Ovary (tissue), 7 donors: ENCODE measurements at regions not wholly inside any gene's neighbourhood (a gene's known extent, or its start where the extent isn't known, plus 50 kb on each side); places are given as distances from the start of the nearest gene placed in this dataset.

Source experiments
- DNase-seq, 5 donors: peaks; one replicate each; pipeline ENCODE4 v3.0.0-alpha.2; 2019 to 2020
- H3K27ac ChIP-seq, 2 donors: fragments of 200-600 bp; one replicate each; pipeline versions ENCODE4 v1.5.1 to v1.8.0; 2019 to 2022
- H3K27me3 ChIP-seq: fragments of 200-600 bp; one replicate; pipeline ENCODE4 v1.8.0; 2022
- H3K36me3 ChIP-seq: fragments of 200-600 bp; sonication (generic); one replicate; pipeline ENCODE4 v1.5.1; 2019
- H3K4me1 ChIP-seq: one replicate; pipeline ENCODE4 v1.8.1; 2013; ENCODE audit warnings: mild to moderate bottlenecking, moderate library complexity; ENCODE audit not compliant: insufficient read depth
- H3K4me3 ChIP-seq: fragments of 200-600 bp; sonication (generic); one replicate; pipeline ENCODE4 v1.5.1; 2017
- H3K9me3 ChIP-seq, 2 donors: fragments of 200-600 bp in 1 of 2; sonication (generic) in 1 of 2; one replicate each; pipeline versions ENCODE4 v1.5.1 to v1.8.1; 2013 to 2019; ENCODE audit warnings: mild to moderate bottlenecking in 1 of 2, moderate library complexity in 1 of 2
- EP300 ChIP-seq: sonication (generic); formaldehyde crosslinking; IDR thresholded peaks from one replicate; pipeline ENCODE4 v1.6.1; 2017; ENCODE audit warnings: antibody characterized with exemption
- POLR2A ChIP-seq: fragments of 450-650 bp; IDR thresholded peaks from one replicate; pipeline ENCODE4 v1.6.1; 2017; ENCODE audit warnings: antibody characterized with exemption, mild to moderate bottlenecking, moderate library complexity
- WGBS, 3 donors: extraction: QIAGEN DNeasy Blood & Tissue Kit in 1 of 3; methylation state at CpG; one replicate each; pipeline versions ENCODE4 v1.1.5 to v1.1.7; 2013 to 2017; 5-methylcytosine and 5-hydroxymethylcytosine counted together
- intact Hi-C, 4 donors: fragments of 100-400 bp; cut with DNase I; formaldehyde crosslinking; loops; one replicate each; pipeline versions ENCODE4 v1.11.0 to v1.15.1; 2022 to 2023
- TF ChIP-seq, protein P1 (sequence below), 3 donors: fragments of 450-650 bp in 2 of 3; fragments of 200-600 bp in 1 of 3; IDR thresholded peaks; one replicate each; pipeline versions ENCODE4 v1.5.1 to v1.8.0; 2016 to 2022; ENCODE audit warnings: antibody characterized with exemption in 3 of 3, mild to moderate bottlenecking in 1 of 3
- donor health status: DM: no; HTN: no; CAD: no; lungs with moderate emphysema.
- donor health status: DM: no; HTN: no; CAD: no.
- donor health status: Bipolar disorder and iron deficiency.
- donor health status: DM: no; HTN: no; CAD: no.
- donor health status: DM: yes; HTN: yes; CAD: no.

DNA sequence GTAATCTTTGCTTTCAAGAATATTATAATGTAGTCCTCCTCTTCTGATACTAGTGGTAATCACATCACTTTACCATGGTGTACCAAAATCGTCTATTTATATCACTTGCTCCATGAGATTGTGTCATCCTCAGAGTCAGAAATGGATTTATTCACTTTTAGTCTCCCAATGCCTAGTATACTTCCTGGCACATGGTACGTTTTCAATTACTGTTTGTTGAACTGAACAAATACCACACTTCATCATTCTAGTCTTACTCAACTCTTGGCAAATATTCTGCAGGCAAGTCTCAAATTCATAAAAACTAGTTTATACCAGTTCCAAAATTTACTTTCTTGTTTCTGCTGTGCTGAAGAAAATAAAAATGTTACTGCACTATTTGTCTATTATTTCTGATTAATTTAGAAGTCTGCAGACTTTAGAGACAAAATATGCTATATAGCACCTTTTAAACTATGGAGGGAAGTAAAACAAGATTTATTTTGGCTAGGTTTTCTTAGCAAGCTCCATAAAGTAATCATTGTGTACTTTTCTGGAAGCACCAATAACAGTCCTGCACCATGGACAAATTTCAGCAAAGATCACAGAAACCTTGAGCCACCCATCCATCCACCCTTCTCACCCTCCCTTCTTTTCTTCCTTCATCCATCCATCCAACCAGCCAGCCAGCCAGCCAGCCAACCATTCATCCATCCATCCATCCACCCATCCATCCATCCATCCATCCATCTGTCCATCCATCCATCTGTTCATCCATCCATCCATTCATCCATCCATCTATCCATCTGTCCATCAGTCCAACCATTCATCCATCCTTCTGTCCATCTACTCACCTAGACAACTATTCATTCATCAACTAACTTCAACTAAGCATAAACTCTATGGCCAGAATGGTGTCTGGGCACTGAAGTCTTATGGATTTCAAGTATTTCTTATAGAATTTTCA lies 102.1 kb upstream of the STMND1 start:
- TF ChIP-seq POLR2A (no peak), EP300 (no peak)
- TF ChIP-seq, protein P1, sequence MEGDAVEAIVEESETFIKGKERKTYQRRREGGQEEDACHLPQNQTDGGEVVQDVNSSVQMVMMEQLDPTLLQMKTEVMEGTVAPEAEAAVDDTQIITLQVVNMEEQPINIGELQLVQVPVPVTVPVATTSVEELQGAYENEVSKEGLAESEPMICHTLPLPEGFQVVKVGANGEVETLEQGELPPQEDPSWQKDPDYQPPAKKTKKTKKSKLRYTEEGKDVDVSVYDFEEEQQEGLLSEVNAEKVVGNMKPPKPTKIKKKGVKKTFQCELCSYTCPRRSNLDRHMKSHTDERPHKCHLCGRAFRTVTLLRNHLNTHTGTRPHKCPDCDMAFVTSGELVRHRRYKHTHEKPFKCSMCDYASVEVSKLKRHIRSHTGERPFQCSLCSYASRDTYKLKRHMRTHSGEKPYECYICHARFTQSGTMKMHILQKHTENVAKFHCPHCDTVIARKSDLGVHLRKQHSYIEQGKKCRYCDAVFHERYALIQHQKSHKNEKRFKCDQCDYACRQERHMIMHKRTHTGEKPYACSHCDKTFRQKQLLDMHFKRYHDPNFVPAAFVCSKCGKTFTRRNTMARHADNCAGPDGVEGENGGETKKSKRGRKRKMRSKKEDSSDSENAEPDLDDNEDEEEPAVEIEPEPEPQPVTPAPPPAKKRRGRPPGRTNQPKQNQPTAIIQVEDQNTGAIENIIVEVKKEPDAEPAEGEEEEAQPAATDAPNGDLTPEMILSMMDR (IDR thresholded peaks at IDR 0.05), result no peak
- WGBS, 3 donors, result 31 to 37% (median 33%) methylated on average over 2 of the region's 2 CpGs
- no peak overlapping the region for H3K27ac ChIP-seq
- H3K36me3 ChIP-seq, result no peaks in the 10 kb centered on the region
- intact Hi-C loops, result no loop called here
- no peaks in the 10 kb centered on the region for H3K4me1 ChIP-seq
- no peaks in the 10 kb centered on the region for H3K9me3 ChIP-seq
- DNase-seq, result no peak
- no peak overlapping the region for H3K4me3 ChIP-seq
- no peaks in the 10 kb centered on the region for H3K27me3 ChIP-seq

- Histone ChIP-seq H3K36me3 (no peaks in the 10 kb centered on the region), H3K27me3 (no peaks in the 10 kb centered on the region), H3K4me1 (no peaks in the 10 kb centered on the region), H3K4me3 (no peak overlapping the region), H3K9me3 (no peaks in the 10 kb centered on the region), H3K27ac (no peak overlapping the region)
- DNase-seq, result no peak
- WGBS, 3 donors, result 53 to 66% (median 56%) methylated on average over 5 of the region's 5 CpGs
- intact Hi-C loops, result no loop called here
- no peak for TF ChIP-seq EP300
- TF ChIP-seq POLR2A, result no peak
- TF ChIP-seq, protein P1 (IDR thresholded peaks at IDR 0.05), result no peak
These were observed 103.4 kb upstream of the STMND1 start for GRCh38 chr6:16998461-16998860.

DNA sequence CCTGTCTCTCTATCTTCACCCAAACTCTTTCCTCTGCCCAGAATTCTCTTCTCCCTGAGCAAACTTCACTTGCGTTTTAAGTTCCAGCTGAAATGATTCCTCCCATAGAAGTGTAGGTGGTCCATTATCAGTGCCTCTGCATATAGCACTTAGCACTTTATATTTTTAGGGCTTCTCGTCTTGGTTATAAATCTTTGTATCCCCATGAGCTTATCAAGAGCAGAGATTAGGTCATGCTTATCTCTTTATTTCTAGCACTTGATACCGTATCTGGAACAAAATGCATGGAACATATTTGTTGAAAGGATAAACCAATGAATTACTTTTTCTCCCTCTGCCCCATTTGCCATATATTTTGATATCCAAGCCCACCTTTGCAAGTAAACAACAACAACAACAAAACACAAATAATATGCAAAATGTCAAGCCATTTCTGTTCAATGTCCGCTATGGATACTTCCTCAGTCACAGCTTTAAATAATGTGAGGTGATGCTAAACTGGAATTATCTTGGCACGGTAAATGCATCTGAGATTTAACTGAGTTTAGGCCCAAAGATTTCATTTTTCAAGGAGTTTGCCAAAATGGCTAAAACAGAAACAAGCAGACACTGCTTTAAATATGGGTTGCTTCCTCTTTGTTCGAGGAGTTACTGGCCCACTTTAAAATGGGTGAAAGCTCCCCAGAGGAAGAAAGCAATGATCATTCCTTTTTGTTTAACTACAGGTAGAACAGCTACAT lies 106.2 kb upstream of the STMND1 start:
- no peaks in the 10 kb centered on the region for H3K27me3 ChIP-seq
- intact Hi-C loops, result no loop called here
- no peak for DNase-seq
- H3K36me3 ChIP-seq, result no peaks in the 10 kb centered on the region
- no peak for TF ChIP-seq EP300
- H3K27ac ChIP-seq, result no peak overlapping the region
- 77 to 80% (median 80%) methylated on average over 6 of the region's 6 CpGs for WGBS, 3 donors
- no peaks in the 10 kb centered on the region for H3K9me3 ChIP-seq
- H3K4me3 ChIP-seq, result no peak overlapping the region
- no peaks in the 10 kb centered on the region for H3K4me1 ChIP-seq

- Histone ChIP-seq H3K36me3 (no peaks in the 10 kb centered on the region), H3K27ac (no peak overlapping the region), H3K4me3 (no peak overlapping the region), H3K9me3 (peaks cover 0 to 5% of the 10 kb centered on the region in 2 donors), H3K27me3 (no peaks in the 10 kb centered on the region), H3K4me1 (no peaks in the 10 kb centered on the region)
- WGBS, 3 donors, result 80 to 88% (median 87%) methylated on average over 6 of the region's 6 CpGs
- TF ChIP-seq POLR2A, result no peak
- TF ChIP-seq EP300, result no peak
- TF ChIP-seq, protein P1 (IDR thresholded peaks at IDR 0.05), result no peak
- no peak for DNase-seq
- intact Hi-C loops, result no loop called here
These were observed 108.5 kb upstream of the STMND1 start for GRCh38 chr6:16993396-16993795.
